BLaER1 (cell line): ENCODE measurements at regions not wholly inside any gene's neighbourhood (a gene's known extent, or its start where the extent isn't known, plus 50 kb on each side); places are given as distances from the start of the nearest gene placed in this dataset.
A peak's percentile ranks its signal among the peaks of the same experiment; 100 is the strongest.

Experiments used
- H3K27ac ChIP-seq: shearing (Covaris generic); formaldehyde crosslinking; 2 replicates; pipeline ENCODE4 v1.8.1; 2022
- H3K27me3 ChIP-seq: shearing (Covaris generic); formaldehyde crosslinking; 2 replicates; pipeline ENCODE4 v1.8.1; 2022
- H3K36me3 ChIP-seq: shearing (Covaris generic); formaldehyde crosslinking; 2 replicates; pipeline ENCODE4 v1.8.1; 2022
- H3K4me1 ChIP-seq: shearing (Covaris generic); formaldehyde crosslinking; 2 replicates; pipeline ENCODE4 v1.8.1; 2022
- H3K4me2 ChIP-seq: shearing (Covaris generic); formaldehyde crosslinking; 2 replicates; pipeline ENCODE4 v1.8.1; 2022
- H3K4me3 ChIP-seq: shearing (Covaris generic); formaldehyde crosslinking; 2 replicates; pipeline ENCODE4 v1.8.1; 2022
- H3K9ac ChIP-seq: shearing (Covaris generic); formaldehyde crosslinking; 2 replicates; pipeline ENCODE4 v1.8.1; 2022
- H3K9me3 ChIP-seq: shearing (Covaris generic); formaldehyde crosslinking; 2 replicates; pipeline ENCODE4 v1.8.1; 2022
- H4K20me1 ChIP-seq: shearing (Covaris generic); formaldehyde crosslinking; 2 replicates; pipeline ENCODE4 v1.8.1; 2022
- Cebpa-rat ChIP-seq: shearing (Covaris generic); IDR thresholded peaks from 2 replicates; pipeline ENCODE4 v1.8.1; 2022

GRCh38 chr11:90930252-90930651, 707.4 kb upstream of the CHORDC1 start:
- no peak overlapping the region for H3K4me3 ChIP-seq
- no peaks in the 10 kb centered on the region for H3K27me3 ChIP-seq
- no peak overlapping the region for H3K4me2 ChIP-seq
- TF ChIP-seq Cebpa-rat, result no peak
- no peaks in the 10 kb centered on the region; the same call in 1 of the 2 replicates for H3K9me3 ChIP-seq
- H3K36me3 ChIP-seq, result no peaks in the 10 kb centered on the region
- no peak overlapping the region for H3K27ac ChIP-seq
- H3K9ac ChIP-seq, result no peak overlapping the region
- H4K20me1 ChIP-seq, result no peaks in the 10 kb centered on the region
- no peaks in the 10 kb centered on the region for H3K4me1 ChIP-seq

- Histone ChIP-seq H3K9ac (no peak overlapping the region), H3K27ac (no peak overlapping the region), H3K36me3 (no peaks in the 10 kb centered on the region), H3K9me3 (no peaks in the 10 kb centered on the region), H3K4me3 (no peak overlapping the region), H3K4me1 (peaks cover 5% of the 10 kb centered on the region; the same call in 1 of the 2 replicates), H4K20me1 (no peaks in the 10 kb centered on the region), H3K27me3 (no peaks in the 10 kb centered on the region), H3K4me2 (peak overlapping the region; percentile 27; the same call in 1 of the 2 replicates)
- no peak for TF ChIP-seq Cebpa-rat
Measured at GRCh38 chr11:90919332-90919731, 696.5 kb upstream of the CHORDC1 start.

GRCh38 chr11:90916706-90917105, 693.9 kb upstream of the CHORDC1 start:
- TF ChIP-seq Cebpa-rat, result no peak
- Histone ChIP-seq H4K20me1 (no peaks in the 10 kb centered on the region), H3K27ac (no peak overlapping the region), H3K36me3 (no peaks in the 10 kb centered on the region), H3K4me2 (no peak overlapping the region), H3K27me3 (no peaks in the 10 kb centered on the region), H3K4me1 (peaks cover 5% of the 10 kb centered on the region; the same call in 1 of the 2 replicates), H3K9ac (no peak overlapping the region), H3K9me3 (no peaks in the 10 kb centered on the region), H3K4me3 (no peak overlapping the region)

- no peaks in the 10 kb centered on the region for H3K9me3 ChIP-seq
- H3K4me2 ChIP-seq, result no peak overlapping the region
- H3K4me1 ChIP-seq, result no peaks in the 10 kb centered on the region
- no peak overlapping the region for H3K27ac ChIP-seq
- H3K4me3 ChIP-seq, result no peak overlapping the region
- no peak overlapping the region for H3K9ac ChIP-seq
- H3K27me3 ChIP-seq, result no peaks in the 10 kb centered on the region
- H3K36me3 ChIP-seq, result no peaks in the 10 kb centered on the region
- no peak for TF ChIP-seq Cebpa-rat
- no peaks in the 10 kb centered on the region for H4K20me1 ChIP-seq
Measured at GRCh38 chr11:90913131-90913668, 690.4 kb upstream of the CHORDC1 start.

- H3K9ac ChIP-seq, result no peak overlapping the region
- H3K9me3 ChIP-seq, result no peaks in the 10 kb centered on the region
- H3K4me1 ChIP-seq, result no peaks in the 10 kb centered on the region
- no peak overlapping the region for H3K27ac ChIP-seq
- H4K20me1 ChIP-seq, result no peaks in the 10 kb centered on the region
- H3K4me3 ChIP-seq, result no peak overlapping the region
- H3K4me2 ChIP-seq, result no peak overlapping the region
- TF ChIP-seq Cebpa-rat, result no peak
- no peaks in the 10 kb centered on the region for H3K27me3 ChIP-seq
- no peaks in the 10 kb centered on the region for H3K36me3 ChIP-seq
Measured at GRCh38 chr11:90912631-90913030, 689.8 kb upstream of the CHORDC1 start.

GRCh38 chr11:90911192-90911591, 688.3 kb upstream of the CHORDC1 start:
- Histone ChIP-seq H4K20me1 (no peaks in the 10 kb centered on the region), H3K4me3 (no peak overlapping the region), H3K27me3 (no peaks in the 10 kb centered on the region), H3K27ac (no peak overlapping the region), H3K9me3 (no peaks in the 10 kb centered on the region), H3K4me2 (no peak overlapping the region), H3K36me3 (no peaks in the 10 kb centered on the region), H3K4me1 (no peaks in the 10 kb centered on the region), H3K9ac (no peak overlapping the region)
- TF ChIP-seq Cebpa-rat, result no peak

GRCh38 chr11:90908074-90908473, 685.2 kb upstream of the CHORDC1 start:
- no peaks in the 10 kb centered on the region for H3K27me3 ChIP-seq
- no peak overlapping the region for H3K9ac ChIP-seq
- no peak for TF ChIP-seq Cebpa-rat
- no peak overlapping the region for H3K4me2 ChIP-seq
- peaks cover 5% of the 10 kb centered on the region; the same call in 1 of the 2 replicates for H3K4me1 ChIP-seq
- H3K4me3 ChIP-seq, result no peak overlapping the region
- no peaks in the 10 kb centered on the region for H3K9me3 ChIP-seq
- H4K20me1 ChIP-seq, result no peaks in the 10 kb centered on the region
- no peak overlapping the region for H3K27ac ChIP-seq
- no peaks in the 10 kb centered on the region for H3K36me3 ChIP-seq

- no peaks in the 10 kb centered on the region for H3K9me3 ChIP-seq
- no peak overlapping the region for H3K27ac ChIP-seq
- no peaks in the 10 kb centered on the region for H3K36me3 ChIP-seq
- H3K4me2 ChIP-seq, result no peak overlapping the region
- no peak overlapping the region for H3K4me3 ChIP-seq
- TF ChIP-seq Cebpa-rat, result no peak
- no peaks in the 10 kb centered on the region for H3K4me1 ChIP-seq
- no peaks in the 10 kb centered on the region for H4K20me1 ChIP-seq
- H3K27me3 ChIP-seq, result no peaks in the 10 kb centered on the region
- no peak overlapping the region for H3K9ac ChIP-seq
Measured at GRCh38 chr11:90895850-90896249, 673.0 kb upstream of the CHORDC1 start.

GRCh38 chr11:90890347-90890746, 667.5 kb upstream of the CHORDC1 start:
- Histone ChIP-seq H3K27ac (no peak overlapping the region), H3K9ac (no peak overlapping the region), H3K36me3 (no peaks in the 10 kb centered on the region), H3K4me3 (no peak overlapping the region), H4K20me1 (no peaks in the 10 kb centered on the region), H3K4me2 (no peak overlapping the region), H3K9me3 (no peaks in the 10 kb centered on the region), H3K4me1 (no peaks in the 10 kb centered on the region), H3K27me3 (no peaks in the 10 kb centered on the region)
- TF ChIP-seq Cebpa-rat, result no peak

GRCh38 chr11:90884181-90884580, 661.3 kb upstream of the CHORDC1 start:
- Histone ChIP-seq H3K4me2 (no peak overlapping the region), H3K27me3 (no peaks in the 10 kb centered on the region), H3K27ac (no peak overlapping the region), H3K4me1 (no peaks in the 10 kb centered on the region), H4K20me1 (no peaks in the 10 kb centered on the region), H3K4me3 (no peak overlapping the region), H3K9ac (no peak overlapping the region), H3K9me3 (no peaks in the 10 kb centered on the region), H3K36me3 (no peaks in the 10 kb centered on the region)
- no peak for TF ChIP-seq Cebpa-rat

GRCh38 chr11:90874986-90875385, 652.1 kb upstream of the CHORDC1 start:
- Histone ChIP-seq H3K27ac (no peak overlapping the region), H3K4me1 (no peaks in the 10 kb centered on the region), H4K20me1 (no peaks in the 10 kb centered on the region), H3K9ac (no peak overlapping the region), H3K36me3 (no peaks in the 10 kb centered on the region), H3K9me3 (no peaks in the 10 kb centered on the region), H3K4me2 (no peak overlapping the region), H3K27me3 (no peaks in the 10 kb centered on the region), H3K4me3 (no peak overlapping the region)
- no peak for TF ChIP-seq Cebpa-rat
